ENCODE measurements at regions not wholly inside any gene's neighbourhood (a gene's known extent, or its start where the extent isn't known, plus 50 kb on each side); places are given as distances from the start of the nearest gene placed in this dataset.

- Histone ChIP-seq H3K27ac (no peak overlapping the region), H3K4me3 (no peak overlapping the region)
- TF ChIP-seq CTCF (IDR thresholded peaks at IDR 0.05) = no peak
- no peak for DNase-seq (ENCODE audit: low spot score)
Observed at GRCh38 chr6:163816441-163816840, 401.9 kb downstream of the QKI start.

GRCh38 chr6:163815796-163816195 lies 401.3 kb downstream of the QKI start:
- no peak overlapping the region for H3K4me3 ChIP-seq
- H3K27ac ChIP-seq = no peak overlapping the region
- no peak for TF ChIP-seq CTCF (IDR thresholded peaks at IDR 0.05)
- DNase-seq (ENCODE audit: low spot score) = no peak

- no peak overlapping the region for H3K4me3 ChIP-seq
- DNase-seq (ENCODE audit: low spot score) = no peak
- no peak overlapping the region for H3K27ac ChIP-seq
- no peak for TF ChIP-seq CTCF (IDR thresholded peaks at IDR 0.05)
Observed at GRCh38 chr6:163814494-163815364, 400.2 kb downstream of the QKI start.

GRCh38 chr6:163813979-163814493 lies 399.5 kb downstream of the QKI start:
- H3K27ac ChIP-seq = no peak overlapping the region
- no peak for DNase-seq (ENCODE audit: low spot score)
- TF ChIP-seq CTCF (IDR thresholded peaks at IDR 0.05) = no peak

GRCh38 chr6:163811317-163811716 lies 396.8 kb downstream of the QKI start:
- no peak overlapping the region for H3K27ac ChIP-seq
- DNase-seq (ENCODE audit: low spot score) = no peak
- TF ChIP-seq CTCF (IDR thresholded peaks at IDR 0.05) = no peak
- H3K4me3 ChIP-seq = no peak overlapping the region

More at GRCh38 chr6:163813979-163814493, 399.5 kb downstream of the QKI start:
- no peak overlapping the region for H3K4me3 ChIP-seq

GRCh38 chr6:163809364-163809763 lies 394.8 kb downstream of the QKI start:
- Histone ChIP-seq H3K4me3 (no peak overlapping the region), H3K27ac (no peak overlapping the region)
- no peak for DNase-seq (ENCODE audit: low spot score)
- no peak for TF ChIP-seq CTCF (IDR thresholded peaks at IDR 0.05)

GRCh38 chr6:163808871-163809270 lies 394.4 kb downstream of the QKI start:
- TF ChIP-seq CTCF (IDR thresholded peaks at IDR 0.05) = no peak
- no peak for DNase-seq (ENCODE audit: low spot score)

More at GRCh38 chr6:163808871-163809270, 394.4 kb downstream of the QKI start:
- H3K27ac ChIP-seq = no peak overlapping the region
- H3K4me3 ChIP-seq = no peak overlapping the region
